HepG2 (cell line): ENCODE measurements at regions not wholly inside any gene's neighbourhood (a gene's known extent, or its start where the extent isn't known, plus 50 kb on each side); places are given as distances from the start of the nearest gene placed in this dataset.

ENCODE experiments used
- ATAC-seq: fragments of 200-7000 bp; cut with Tn5 transposase; 3 replicates; pipeline ENCODE4 v1.9.1; 2020; ENCODE audit warnings: mild to moderate bottlenecking, moderate library complexity
- BruUV-seq: library from RNA; stranded (reverse); fragments of 400-500 nt; replicated peaks from 2 replicates; lab custom pipeline; 2021; lab: Mats Ljungman, UMichigan
- CTCF ChIA-PET: fragments of 300-600 bp; formaldehyde crosslinking; extraction: SDS; loops from one replicate; lab custom pipeline; 2021; ENCODE audit warnings: low total read pairs, inconsistent platforms, low intra/inter-chr PET ratio; lab: Yijun Ruan, JAX
- POLR2A ChIA-PET: fragments of 350-600 bp; sonication (Branson Sonifier 250); formaldehyde crosslinking; loops from one replicate; lab custom pipeline; 2020; ENCODE audit warnings: antibody characterized with exemption, inconsistent platforms; lab: Yijun Ruan, JAX
- DNase-seq: peaks from one replicate; pipeline ENCODE4 v3.0.0-alpha.2; 2015; ENCODE audit warnings: low spot score
- FAIRE-seq: peaks from 3 replicates; lab custom pipeline; 2011; peaks lifted over from hg19 to GRCh38; lab: Jason Lieb, UNC
- H2AFZ ChIP-seq: one replicate; pipeline ENCODE4 v1.6.1; 2011; ENCODE audit warnings: low read length, inconsistent platforms
- H3K27ac ChIP-seq: fragments of 300-600 bp; 3 replicates; pipeline ENCODE4 v1.8.0; 2011; ENCODE audit warnings: mixed run types, mild to moderate bottlenecking, mixed read lengths, low read length, inconsistent platforms; ENCODE audit not compliant: insufficient read depth; ENCODE audit errors: extremely low read length
- H3K27me3 ChIP-seq, 2 experiments: fragments of 200-600 bp in 1 of 2; 2 replicates in 1 of 2; 3 replicates in 1 of 2; pipeline versions ENCODE4 v1.6.0 to v1.8.0; 2011; ENCODE audit warnings: low read length in 2 of 2, mild to moderate bottlenecking in 2 of 2, moderate library complexity in 2 of 2, inconsistent platforms in 1 of 2; ENCODE audit not compliant: insufficient read depth in 2 of 2, control insufficient read depth in 1 of 2
- H3K36me3 ChIP-seq, 2 experiments: fragments of 200-600 bp in 1 of 2; replicated peaks in 1 of 2; 2 replicates in 1 of 2; 3 replicates in 1 of 2; pipeline versions ENCODE4 v1.5.1 to v1.8.0; 2011; ENCODE audit warnings: low read length in 2 of 2, inconsistent platforms in 1 of 2; ENCODE audit not compliant: insufficient read depth in 2 of 2, control insufficient read depth in 1 of 2
- H3K4me1 ChIP-seq: 2 replicates; pipeline ENCODE4 v1.5.1; 2012; ENCODE audit warnings: low read length, inconsistent platforms; ENCODE audit not compliant: insufficient read depth
- H3K4me2 ChIP-seq: 2 replicates; pipeline ENCODE4 v1.6.0; 2011; ENCODE audit warnings: low read depth, low read length, inconsistent platforms
- H3K4me3 ChIP-seq, 3 experiments: fragments of 200-600 bp in 1 of 3; sonication (generic), shearing (Covaris generic) in 1 of 3; replicated peaks in 1 of 3; 2 replicates each; pipeline ENCODE4 v1.5.1; 2011 to 2016; ENCODE audit warnings: low read length in 3 of 3, inconsistent platforms in 2 of 3, low read depth in 2 of 3, mild to moderate bottlenecking in 2 of 3, control low read depth in 1 of 3, mixed read lengths in 1 of 3; ENCODE audit not compliant: insufficient read depth in 1 of 3
- H3K79me2 ChIP-seq: one replicate; pipeline ENCODE4 v1.6.1; 2011; ENCODE audit warnings: low read length, inconsistent platforms; ENCODE audit not compliant: insufficient read depth
- H3K9ac ChIP-seq: 2 replicates; pipeline ENCODE4 v1.6.0; 2011; ENCODE audit warnings: mild to moderate bottlenecking, low read depth, low read length, inconsistent platforms; ENCODE audit not compliant: insufficient read depth
- H3K9me3 ChIP-seq: 2 replicates; pipeline ENCODE4 v1.5.1; 2012; ENCODE audit warnings: mild to moderate bottlenecking, low read length
- H4K20me1 ChIP-seq: 2 replicates; pipeline ENCODE4 v1.6.0; 2011; ENCODE audit warnings: inconsistent platforms, mild to moderate bottlenecking, low read length, moderate library complexity; ENCODE audit not compliant: insufficient read depth
- NR3C1 ChIP-seq: sonication (generic); formaldehyde crosslinking; IDR thresholded peaks from 2 replicates; pipeline ENCODE4 v1.4.0; 2020; ENCODE audit warnings: missing genetic modification reagents
- PRPF4 ChIP-seq: fragments of 200-400 bp; formaldehyde crosslinking; IDR thresholded peaks from 2 replicates; pipeline ENCODE4 v1.6.1; 2016; ENCODE audit warnings: low read length, low read depth; ENCODE audit not compliant: poor library complexity, severe bottlenecking
- RARG ChIP-seq: sonication (generic); formaldehyde crosslinking; IDR thresholded peaks from 2 replicates; pipeline ENCODE4 v1.4.0; 2020; ENCODE audit warnings: low read depth, mild to moderate bottlenecking, missing genetic modification reagents
- RFX3 ChIP-seq: IDR thresholded peaks from 2 replicates; pipeline ENCODE4 v1.6.1; 2016; ENCODE audit warnings: missing biosample characterization, missing genetic modification reagents
- SNAPC2 ChIP-seq: sonication (generic); formaldehyde crosslinking; IDR thresholded peaks from 2 replicates; pipeline ENCODE4 v1.8.1; 2022; ENCODE audit warnings: mild to moderate bottlenecking, missing genetic modification reagents
- TRIM24 ChIP-seq: sonication (generic); formaldehyde crosslinking; IDR thresholded peaks from 2 replicates; pipeline ENCODE4 v1.8.0; 2022; ENCODE audit warnings: mild to moderate bottlenecking, missing genetic modification reagents
- ZFAT ChIP-seq: sonication (generic); formaldehyde crosslinking; conservative IDR thresholded peaks from 2 replicates; pipeline ENCODE4 v1.8.1; 2023; ENCODE audit warnings: missing genetic modification reagents, inconsistent platforms
- ZNF205 ChIP-seq: IDR thresholded peaks from 2 replicates; pipeline ENCODE4 v1.6.1; 2018; ENCODE audit warnings: missing biosample characterization, missing genetic modification reagents
- ZNF296 ChIP-seq: sonication (generic); formaldehyde crosslinking; conservative IDR thresholded peaks from 2 replicates; pipeline ENCODE4 v1.5.0; 2020; ENCODE audit warnings: mild to moderate bottlenecking, missing genetic modification reagents
- ZNF790 ChIP-seq: sonication (generic); formaldehyde crosslinking; IDR thresholded peaks from 2 replicates; pipeline ENCODE4 v1.8.0; 2022; ENCODE audit warnings: missing genetic modification reagents, mild to moderate bottlenecking, borderline replicate concordance
- ZSCAN20 ChIP-seq: sonication (generic); formaldehyde crosslinking; IDR thresholded peaks from 2 replicates; pipeline ENCODE4 v1.4.0; 2020; ENCODE audit warnings: missing genetic modification reagents, mild to moderate bottlenecking, borderline replicate concordance
- WGBS: methylation state at CpG from one replicate; pipeline ENCODE4 v1.1.6; 2017; ENCODE audit warnings: low lambda C conversion rate; 5-methylcytosine and 5-hydroxymethylcytosine counted together
- in situ Hi-C: cut with HindIII; loops from 2 replicates; pipeline ENCODE4 v1.10.0; 2017; ENCODE audit warnings: low pct_unique_long_range_greater_than_20kb; ENCODE audit not compliant: extremely low pct_ligation_motif_present
- intact Hi-C: fragments of 100-400 bp; cut with micrococcal nuclease; formaldehyde crosslinking; loops from one replicate; pipeline ENCODE4 v1.10.0; 2022; ENCODE audit not compliant: unreplicated experiment
- TF ChIP-seq, protein P1 (sequence below): IDR thresholded peaks from 2 replicates; pipeline ENCODE4 v1.6.1; 2016; ENCODE audit warnings: mild to moderate bottlenecking
- TF ChIP-seq, protein P2 (sequence below): sonication (generic); formaldehyde crosslinking; IDR thresholded peaks from 2 replicates; pipeline ENCODE4 v1.4.0; 2020; ENCODE audit warnings: mild to moderate bottlenecking, missing genetic modification reagents
- TF ChIP-seq, protein P3 (sequence below): sonication (generic); formaldehyde crosslinking; conservative IDR thresholded peaks from 2 replicates; pipeline ENCODE4 v1.4.0; 2020; ENCODE audit warnings: missing genetic modification reagents
- TF ChIP-seq, protein P4 (sequence below): IDR thresholded peaks from 2 replicates; pipeline ENCODE4 v1.6.1; 2016; ENCODE audit warnings: low read depth, missing genetic modification reagents, missing compliant biosample characterization

DNA sequence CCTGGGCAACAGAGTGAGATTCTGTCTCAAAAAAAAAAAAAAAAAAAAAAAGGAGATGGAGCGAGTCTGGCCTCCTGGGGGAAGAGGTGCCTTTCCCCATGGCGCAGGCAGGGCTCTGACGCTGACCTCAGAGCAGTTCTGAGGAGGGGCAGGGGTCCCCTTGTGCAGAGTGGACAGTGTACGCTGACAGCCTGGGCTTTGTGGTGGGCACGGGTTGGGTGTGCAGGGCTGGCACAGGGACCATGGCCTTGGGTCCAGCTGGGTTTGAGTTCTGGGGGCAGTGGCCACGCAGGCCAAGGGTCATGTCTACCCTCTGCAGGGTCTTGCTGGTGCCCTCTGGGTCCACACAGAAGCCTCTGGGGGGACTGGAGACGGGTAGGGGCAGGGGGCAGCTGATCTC is 260.1 kb upstream of the C1orf174 start:
- intact Hi-C loops: no loop called here
- H3K9me3 ChIP-seq: no peaks in the 10 kb centered on the region
- 57% methylated on average over 7 of the region's 7 CpGs for WGBS
- ChIA-PET POLR2A (no interaction called here), CTCF (no interaction called here)
- H3K4me3 ChIP-seq: no peak overlapping the region
- DNase-seq (no peak), ATAC-seq (no peak), FAIRE-seq (no peak)
- H3K79me2 ChIP-seq: no peaks in the 10 kb centered on the region
- peaks cover 5 to 18% of the 10 kb centered on the region in 2 experiments; a peak in 4 of 5 replicates for H3K27me3 ChIP-seq
- no peaks in the 10 kb centered on the region for H3K4me1 ChIP-seq
- H3K9ac ChIP-seq: no peak overlapping the region
- no peaks in the 10 kb centered on the region for H4K20me1 ChIP-seq
- no peak overlapping the region for H2AFZ ChIP-seq
- no TSS peak for BruUV-seq
- in situ Hi-C loops: no loop called here
- H3K4me2 ChIP-seq: no peak overlapping the region
- no peaks in the 10 kb centered on the region for H3K36me3 ChIP-seq
- H3K27ac ChIP-seq: no peak overlapping the region
- TF ChIP-seq RFX3 (CRISPR knock-in tag): no peak
- TF ChIP-seq ZNF205 (CRISPR knock-in tag): no peak
- TF ChIP-seq ZSCAN20 (CRISPR knock-in tag): no peak
- no peak for TF ChIP-seq TRIM24 (CRISPR knock-in tag)
- no peak for TF ChIP-seq SNAPC2 (CRISPR knock-in tag)
- TF ChIP-seq PRPF4: no peak
- no peak for TF ChIP-seq NR3C1 (CRISPR knock-in tag)
- TF ChIP-seq, protein P1, sequence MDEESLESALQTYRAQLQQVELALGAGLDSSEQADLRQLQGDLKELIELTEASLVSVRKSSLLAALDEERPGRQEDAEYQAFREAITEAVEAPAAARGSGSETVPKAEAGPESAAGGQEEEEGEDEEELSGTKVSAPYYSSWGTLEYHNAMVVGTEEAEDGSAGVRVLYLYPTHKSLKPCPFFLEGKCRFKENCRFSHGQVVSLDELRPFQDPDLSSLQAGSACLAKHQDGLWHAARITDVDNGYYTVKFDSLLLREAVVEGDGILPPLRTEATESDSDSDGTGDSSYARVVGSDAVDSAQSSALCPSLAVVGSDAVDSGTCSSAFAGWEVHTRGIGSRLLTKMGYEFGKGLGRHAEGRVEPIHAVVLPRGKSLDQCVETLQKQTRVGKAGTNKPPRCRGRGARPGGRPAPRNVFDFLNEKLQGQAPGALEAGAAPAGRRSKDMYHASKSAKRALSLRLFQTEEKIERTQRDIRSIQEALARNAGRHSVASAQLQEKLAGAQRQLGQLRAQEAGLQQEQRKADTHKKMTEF (CRISPR knock-in tag): no peak
- TF ChIP-seq, protein P2, sequence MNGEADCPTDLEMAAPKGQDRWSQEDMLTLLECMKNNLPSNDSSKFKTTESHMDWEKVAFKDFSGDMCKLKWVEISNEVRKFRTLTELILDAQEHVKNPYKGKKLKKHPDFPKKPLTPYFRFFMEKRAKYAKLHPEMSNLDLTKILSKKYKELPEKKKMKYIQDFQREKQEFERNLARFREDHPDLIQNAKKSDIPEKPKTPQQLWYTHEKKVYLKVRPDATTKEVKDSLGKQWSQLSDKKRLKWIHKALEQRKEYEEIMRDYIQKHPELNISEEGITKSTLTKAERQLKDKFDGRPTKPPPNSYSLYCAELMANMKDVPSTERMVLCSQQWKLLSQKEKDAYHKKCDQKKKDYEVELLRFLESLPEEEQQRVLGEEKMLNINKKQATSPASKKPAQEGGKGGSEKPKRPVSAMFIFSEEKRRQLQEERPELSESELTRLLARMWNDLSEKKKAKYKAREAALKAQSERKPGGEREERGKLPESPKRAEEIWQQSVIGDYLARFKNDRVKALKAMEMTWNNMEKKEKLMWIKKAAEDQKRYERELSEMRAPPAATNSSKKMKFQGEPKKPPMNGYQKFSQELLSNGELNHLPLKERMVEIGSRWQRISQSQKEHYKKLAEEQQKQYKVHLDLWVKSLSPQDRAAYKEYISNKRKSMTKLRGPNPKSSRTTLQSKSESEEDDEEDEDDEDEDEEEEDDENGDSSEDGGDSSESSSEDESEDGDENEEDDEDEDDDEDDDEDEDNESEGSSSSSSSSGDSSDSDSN (CRISPR knock-in tag): no peak
- TF ChIP-seq ZFAT (CRISPR knock-in tag): no peak
- TF ChIP-seq RARG (CRISPR knock-in tag): no peak
- no peak for TF ChIP-seq ZNF296 (CRISPR knock-in tag)
- no peak for TF ChIP-seq ZNF790
- TF ChIP-seq, protein P3, sequence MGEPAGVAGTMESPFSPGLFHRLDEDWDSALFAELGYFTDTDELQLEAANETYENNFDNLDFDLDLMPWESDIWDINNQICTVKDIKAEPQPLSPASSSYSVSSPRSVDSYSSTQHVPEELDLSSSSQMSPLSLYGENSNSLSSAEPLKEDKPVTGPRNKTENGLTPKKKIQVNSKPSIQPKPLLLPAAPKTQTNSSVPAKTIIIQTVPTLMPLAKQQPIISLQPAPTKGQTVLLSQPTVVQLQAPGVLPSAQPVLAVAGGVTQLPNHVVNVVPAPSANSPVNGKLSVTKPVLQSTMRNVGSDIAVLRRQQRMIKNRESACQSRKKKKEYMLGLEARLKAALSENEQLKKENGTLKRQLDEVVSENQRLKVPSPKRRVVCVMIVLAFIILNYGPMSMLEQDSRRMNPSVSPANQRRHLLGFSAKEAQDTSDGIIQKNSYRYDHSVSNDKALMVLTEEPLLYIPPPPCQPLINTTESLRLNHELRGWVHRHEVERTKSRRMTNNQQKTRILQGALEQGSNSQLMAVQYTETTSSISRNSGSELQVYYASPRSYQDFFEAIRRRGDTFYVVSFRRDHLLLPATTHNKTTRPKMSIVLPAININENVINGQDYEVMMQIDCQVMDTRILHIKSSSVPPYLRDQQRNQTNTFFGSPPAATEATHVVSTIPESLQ (CRISPR knock-in tag): no peak
- TF ChIP-seq, protein P4, sequence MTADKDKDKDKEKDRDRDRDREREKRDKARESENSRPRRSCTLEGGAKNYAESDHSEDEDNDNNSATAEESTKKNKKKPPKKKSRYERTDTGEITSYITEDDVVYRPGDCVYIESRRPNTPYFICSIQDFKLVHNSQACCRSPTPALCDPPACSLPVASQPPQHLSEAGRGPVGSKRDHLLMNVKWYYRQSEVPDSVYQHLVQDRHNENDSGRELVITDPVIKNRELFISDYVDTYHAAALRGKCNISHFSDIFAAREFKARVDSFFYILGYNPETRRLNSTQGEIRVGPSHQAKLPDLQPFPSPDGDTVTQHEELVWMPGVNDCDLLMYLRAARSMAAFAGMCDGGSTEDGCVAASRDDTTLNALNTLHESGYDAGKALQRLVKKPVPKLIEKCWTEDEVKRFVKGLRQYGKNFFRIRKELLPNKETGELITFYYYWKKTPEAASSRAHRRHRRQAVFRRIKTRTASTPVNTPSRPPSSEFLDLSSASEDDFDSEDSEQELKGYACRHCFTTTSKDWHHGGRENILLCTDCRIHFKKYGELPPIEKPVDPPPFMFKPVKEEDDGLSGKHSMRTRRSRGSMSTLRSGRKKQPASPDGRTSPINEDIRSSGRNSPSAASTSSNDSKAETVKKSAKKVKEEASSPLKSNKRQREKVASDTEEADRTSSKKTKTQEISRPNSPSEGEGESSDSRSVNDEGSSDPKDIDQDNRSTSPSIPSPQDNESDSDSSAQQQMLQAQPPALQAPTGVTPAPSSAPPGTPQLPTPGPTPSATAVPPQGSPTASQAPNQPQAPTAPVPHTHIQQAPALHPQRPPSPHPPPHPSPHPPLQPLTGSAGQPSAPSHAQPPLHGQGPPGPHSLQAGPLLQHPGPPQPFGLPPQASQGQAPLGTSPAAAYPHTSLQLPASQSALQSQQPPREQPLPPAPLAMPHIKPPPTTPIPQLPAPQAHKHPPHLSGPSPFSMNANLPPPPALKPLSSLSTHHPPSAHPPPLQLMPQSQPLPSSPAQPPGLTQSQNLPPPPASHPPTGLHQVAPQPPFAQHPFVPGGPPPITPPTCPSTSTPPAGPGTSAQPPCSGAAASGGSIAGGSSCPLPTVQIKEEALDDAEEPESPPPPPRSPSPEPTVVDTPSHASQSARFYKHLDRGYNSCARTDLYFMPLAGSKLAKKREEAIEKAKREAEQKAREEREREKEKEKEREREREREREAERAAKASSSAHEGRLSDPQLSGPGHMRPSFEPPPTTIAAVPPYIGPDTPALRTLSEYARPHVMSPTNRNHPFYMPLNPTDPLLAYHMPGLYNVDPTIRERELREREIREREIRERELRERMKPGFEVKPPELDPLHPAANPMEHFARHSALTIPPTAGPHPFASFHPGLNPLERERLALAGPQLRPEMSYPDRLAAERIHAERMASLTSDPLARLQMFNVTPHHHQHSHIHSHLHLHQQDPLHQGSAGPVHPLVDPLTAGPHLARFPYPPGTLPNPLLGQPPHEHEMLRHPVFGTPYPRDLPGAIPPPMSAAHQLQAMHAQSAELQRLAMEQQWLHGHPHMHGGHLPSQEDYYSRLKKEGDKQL (CRISPR knock-in tag): no peak
